ENCODE measurements at regions not wholly inside any gene's neighbourhood (a gene's known extent, or its start where the extent isn't known, plus 50 kb on each side); places are given as distances from the start of the nearest gene placed in this dataset.

DNA sequence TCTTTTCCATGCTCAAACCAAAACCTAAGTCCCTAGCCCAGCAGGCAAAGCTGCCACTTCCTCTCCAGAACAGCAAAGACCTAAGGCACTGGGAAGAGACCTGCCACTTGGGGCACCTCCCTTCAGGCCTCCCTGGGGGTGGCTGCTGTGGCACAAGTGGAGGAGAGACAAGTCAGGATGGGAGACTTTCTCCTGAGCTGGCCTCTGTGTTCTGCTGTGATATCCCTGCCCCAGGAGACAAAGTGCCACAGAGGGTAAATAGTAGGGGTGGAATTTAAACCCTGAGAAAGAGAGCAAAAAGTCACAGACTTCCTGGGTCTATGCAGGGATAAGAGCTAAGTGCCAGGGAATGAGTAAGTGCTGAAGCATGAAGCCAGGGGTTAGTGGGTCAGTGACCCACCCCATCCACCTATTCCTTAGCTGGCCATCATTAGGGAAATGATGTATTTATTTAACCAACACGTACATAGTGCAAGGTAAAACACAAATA is 84.2 kb downstream of the MRPL14 start (continued):
- no peak for TF ChIP-seq U2AF2 (IDR thresholded peaks at IDR 0.05; ENCODE audit: low read depth, low read length)
- no peak for TF ChIP-seq PCBP1 (IDR thresholded peaks at IDR 0.05; ENCODE audit: borderline replicate concordance, low read depth, low read length)
- TF ChIP-seq ZNF709 (CRISPR knock-in tag; IDR thresholded peaks at IDR 0.05), result no peak
- TF ChIP-seq, protein P1, sequence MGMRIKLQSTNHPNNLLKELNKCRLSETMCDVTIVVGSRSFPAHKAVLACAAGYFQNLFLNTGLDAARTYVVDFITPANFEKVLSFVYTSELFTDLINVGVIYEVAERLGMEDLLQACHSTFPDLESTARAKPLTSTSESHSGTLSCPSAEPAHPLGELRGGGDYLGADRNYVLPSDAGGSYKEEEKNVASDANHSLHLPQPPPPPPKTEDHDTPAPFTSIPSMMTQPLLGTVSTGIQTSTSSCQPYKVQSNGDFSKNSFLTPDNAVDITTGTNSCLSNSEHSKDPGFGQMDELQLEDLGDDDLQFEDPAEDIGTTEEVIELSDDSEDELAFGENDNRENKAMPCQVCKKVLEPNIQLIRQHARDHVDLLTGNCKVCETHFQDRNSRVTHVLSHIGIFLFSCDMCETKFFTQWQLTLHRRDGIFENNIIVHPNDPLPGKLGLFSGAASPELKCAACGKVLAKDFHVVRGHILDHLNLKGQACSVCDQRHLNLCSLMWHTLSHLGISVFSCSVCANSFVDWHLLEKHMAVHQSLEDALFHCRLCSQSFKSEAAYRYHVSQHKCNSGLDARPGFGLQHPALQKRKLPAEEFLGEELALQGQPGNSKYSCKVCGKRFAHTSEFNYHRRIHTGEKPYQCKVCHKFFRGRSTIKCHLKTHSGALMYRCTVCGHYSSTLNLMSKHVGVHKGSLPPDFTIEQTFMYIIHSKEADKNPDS (CRISPR knock-in tag; IDR thresholded peaks at IDR 0.05), result no peak
- TF ChIP-seq, protein P2, sequence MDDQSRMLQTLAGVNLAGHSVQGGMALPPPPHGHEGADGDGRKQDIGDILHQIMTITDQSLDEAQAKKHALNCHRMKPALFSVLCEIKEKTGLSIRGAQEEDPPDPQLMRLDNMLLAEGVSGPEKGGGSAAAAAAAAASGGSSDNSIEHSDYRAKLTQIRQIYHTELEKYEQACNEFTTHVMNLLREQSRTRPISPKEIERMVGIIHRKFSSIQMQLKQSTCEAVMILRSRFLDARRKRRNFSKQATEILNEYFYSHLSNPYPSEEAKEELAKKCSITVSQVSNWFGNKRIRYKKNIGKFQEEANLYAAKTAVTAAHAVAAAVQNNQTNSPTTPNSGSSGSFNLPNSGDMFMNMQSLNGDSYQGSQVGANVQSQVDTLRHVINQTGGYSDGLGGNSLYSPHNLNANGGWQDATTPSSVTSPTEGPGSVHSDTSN (CRISPR knock-in tag; IDR thresholded peaks at IDR 0.05; ENCODE audit: borderline replicate concordance), result no peak
- no peak for TF ChIP-seq CHD4 (IDR thresholded peaks at IDR 0.05; ENCODE audit: borderline replicate concordance, low read length)
- TF ChIP-seq, protein P3, sequence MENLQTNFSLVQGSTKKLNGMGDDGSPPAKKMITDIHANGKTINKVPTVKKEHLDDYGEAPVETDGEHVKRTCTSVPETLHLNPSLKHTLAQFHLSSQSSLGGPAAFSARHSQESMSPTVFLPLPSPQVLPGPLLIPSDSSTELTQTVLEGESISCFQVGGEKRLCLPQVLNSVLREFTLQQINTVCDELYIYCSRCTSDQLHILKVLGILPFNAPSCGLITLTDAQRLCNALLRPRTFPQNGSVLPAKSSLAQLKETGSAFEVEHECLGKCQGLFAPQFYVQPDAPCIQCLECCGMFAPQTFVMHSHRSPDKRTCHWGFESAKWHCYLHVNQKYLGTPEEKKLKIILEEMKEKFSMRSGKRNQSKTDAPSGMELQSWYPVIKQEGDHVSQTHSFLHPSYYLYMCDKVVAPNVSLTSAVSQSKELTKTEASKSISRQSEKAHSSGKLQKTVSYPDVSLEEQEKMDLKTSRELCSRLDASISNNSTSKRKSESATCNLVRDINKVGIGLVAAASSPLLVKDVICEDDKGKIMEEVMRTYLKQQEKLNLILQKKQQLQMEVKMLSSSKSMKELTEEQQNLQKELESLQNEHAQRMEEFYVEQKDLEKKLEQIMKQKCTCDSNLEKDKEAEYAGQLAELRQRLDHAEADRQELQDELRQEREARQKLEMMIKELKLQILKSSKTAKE (CRISPR knock-in tag; IDR thresholded peaks at IDR 0.05; ENCODE audit: borderline replicate concordance), result peak; percentile 69
- TF ChIP-seq, protein P4, sequence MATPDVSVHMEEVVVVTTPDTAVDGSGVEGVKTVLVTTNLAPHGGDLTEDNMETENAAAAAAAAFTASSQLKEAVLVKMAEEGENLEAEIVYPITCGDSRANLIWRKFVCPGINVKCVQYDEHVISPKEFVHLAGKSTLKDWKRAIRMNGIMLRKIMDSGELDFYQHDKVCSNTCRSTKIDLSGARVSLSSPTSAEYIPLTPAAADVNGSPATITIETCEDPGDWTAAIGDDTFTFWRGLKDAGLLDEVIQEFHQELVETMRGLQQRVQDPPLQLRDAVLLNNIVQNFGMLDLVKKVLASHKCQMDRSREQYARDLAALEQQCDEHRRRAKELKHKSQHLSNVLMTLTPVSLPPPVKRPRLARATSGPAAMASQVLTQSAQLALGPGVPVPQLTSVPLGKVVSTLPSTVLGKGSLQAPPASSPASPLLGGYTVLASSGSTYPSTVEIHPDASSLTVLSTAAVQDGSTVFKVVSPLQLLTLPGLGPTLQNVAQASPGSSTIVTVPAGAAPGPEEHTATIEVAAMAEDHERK (CRISPR knock-in tag; IDR thresholded peaks at IDR 0.05; ENCODE audit: low read depth), result no peak
- TF ChIP-seq ASH2L (IDR thresholded peaks at IDR 0.05; ENCODE audit: insufficient read length, low read depth, low read length), result no peak
- no peak for TF ChIP-seq ZNF678 (CRISPR knock-in tag; IDR thresholded peaks at IDR 0.05)
- TF ChIP-seq PITX1 (CRISPR knock-in tag; IDR thresholded peaks at IDR 0.05), result no peak
- TF ChIP-seq KLF15 (CRISPR knock-in tag; IDR thresholded peaks at IDR 0.05; ENCODE audit: borderline replicate concordance), result no peak
- TF ChIP-seq, protein P5, sequence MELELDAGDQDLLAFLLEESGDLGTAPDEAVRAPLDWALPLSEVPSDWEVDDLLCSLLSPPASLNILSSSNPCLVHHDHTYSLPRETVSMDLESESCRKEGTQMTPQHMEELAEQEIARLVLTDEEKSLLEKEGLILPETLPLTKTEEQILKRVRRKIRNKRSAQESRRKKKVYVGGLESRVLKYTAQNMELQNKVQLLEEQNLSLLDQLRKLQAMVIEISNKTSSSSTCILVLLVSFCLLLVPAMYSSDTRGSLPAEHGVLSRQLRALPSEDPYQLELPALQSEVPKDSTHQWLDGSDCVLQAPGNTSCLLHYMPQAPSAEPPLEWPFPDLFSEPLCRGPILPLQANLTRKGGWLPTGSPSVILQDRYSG (CRISPR knock-in tag; IDR thresholded peaks at IDR 0.05), result no peak
- peak in 1 of 2 experiments; percentile 40; a peak in 1 of 4 replicates for TF ChIP-seq EP300 (IDR thresholded peaks at IDR 0.05; ENCODE audit: low read depth in 2 of 2, low read length in 2 of 2)
- no peak for TF ChIP-seq EP300 (CRISPR knock-in tag; IDR thresholded peaks at IDR 0.05; ENCODE audit: borderline replicate concordance)
- no peak for TF ChIP-seq ZNF772 (CRISPR knock-in tag; IDR thresholded peaks at IDR 0.05)
- TF ChIP-seq RAD21 (CRISPR knock-in tag; IDR thresholded peaks at IDR 0.05), result no peak
- no peak for TF ChIP-seq MATR3 (CRISPR knock-in tag; IDR thresholded peaks at IDR 0.05)
- no peak for TF ChIP-seq ZNF431 (CRISPR knock-in tag; IDR thresholded peaks at IDR 0.05; ENCODE audit: borderline replicate concordance, low read depth)
- TF ChIP-seq ZBTB38 (CRISPR knock-in tag; IDR thresholded peaks at IDR 0.05), result no peak
- TF ChIP-seq ZNF24 (IDR thresholded peaks at IDR 0.05), result no peak
- no peak for TF ChIP-seq HOXD1 (CRISPR knock-in tag; IDR thresholded peaks at IDR 0.05)
- TF ChIP-seq, protein P6, sequence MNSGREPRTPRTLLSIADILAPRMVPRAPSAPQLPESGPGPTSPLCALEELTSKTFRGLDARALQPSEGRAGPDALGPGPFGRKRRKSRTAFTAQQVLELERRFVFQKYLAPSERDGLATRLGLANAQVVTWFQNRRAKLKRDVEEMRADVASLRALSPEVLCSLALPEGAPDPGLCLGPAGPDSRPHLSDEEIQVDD (CRISPR knock-in tag; IDR thresholded peaks at IDR 0.05; ENCODE audit: borderline replicate concordance), result no peak
